GM18505 (cell line): ENCODE measurements at regions not wholly inside any gene's neighbourhood (a gene's known extent, or its start where the extent isn't known, plus 50 kb on each side); places are given as distances from the start of the nearest gene placed in this dataset.

Experiments used
- ATAC-seq: cut with Tn5 transposase; IDR thresholded peaks from one replicate; pipeline ENCODE4 v1.9.1; 2021; ENCODE audit not compliant: unreplicated experiment
- POLR2A ChIP-seq: IDR thresholded peaks from 4 replicates; pipeline ENCODE4 v1.6.1; 2011; ENCODE audit warnings: borderline replicate concordance; ENCODE audit not compliant: insufficient read depth, insufficient read length; ENCODE audit errors: extremely low read depth

DNA sequence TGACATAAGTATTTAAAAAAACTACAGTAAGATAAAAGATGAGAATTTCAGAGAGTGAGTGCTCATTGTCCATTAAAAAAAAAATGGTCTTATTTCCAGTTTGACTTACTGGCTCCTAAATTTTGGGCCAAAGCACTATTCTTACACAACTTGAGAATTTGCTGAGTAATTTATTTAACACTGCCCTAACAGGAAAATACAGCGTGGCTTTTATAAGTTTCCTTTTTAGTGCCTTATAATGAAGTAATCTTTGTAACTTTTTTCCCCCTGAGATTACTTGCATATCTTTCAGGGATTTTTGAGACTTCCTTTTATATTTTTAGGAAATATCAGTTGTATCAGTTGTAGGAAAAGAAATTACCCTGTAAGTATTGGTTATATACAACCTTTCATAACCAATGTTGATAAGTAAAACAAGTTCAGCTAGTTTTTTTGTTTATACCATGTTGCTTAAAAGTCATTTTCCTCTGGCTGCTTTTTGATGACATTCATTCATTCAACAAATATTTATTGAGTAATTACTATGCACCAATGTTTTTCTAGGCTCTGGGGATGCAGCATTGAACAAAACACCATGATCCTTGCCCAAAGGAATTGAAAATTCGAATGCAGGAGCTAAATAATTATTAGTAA lies 106.4 kb upstream of the SGK1 start:
- no peak for ATAC-seq
- no peak for TF ChIP-seq POLR2A

DNA sequence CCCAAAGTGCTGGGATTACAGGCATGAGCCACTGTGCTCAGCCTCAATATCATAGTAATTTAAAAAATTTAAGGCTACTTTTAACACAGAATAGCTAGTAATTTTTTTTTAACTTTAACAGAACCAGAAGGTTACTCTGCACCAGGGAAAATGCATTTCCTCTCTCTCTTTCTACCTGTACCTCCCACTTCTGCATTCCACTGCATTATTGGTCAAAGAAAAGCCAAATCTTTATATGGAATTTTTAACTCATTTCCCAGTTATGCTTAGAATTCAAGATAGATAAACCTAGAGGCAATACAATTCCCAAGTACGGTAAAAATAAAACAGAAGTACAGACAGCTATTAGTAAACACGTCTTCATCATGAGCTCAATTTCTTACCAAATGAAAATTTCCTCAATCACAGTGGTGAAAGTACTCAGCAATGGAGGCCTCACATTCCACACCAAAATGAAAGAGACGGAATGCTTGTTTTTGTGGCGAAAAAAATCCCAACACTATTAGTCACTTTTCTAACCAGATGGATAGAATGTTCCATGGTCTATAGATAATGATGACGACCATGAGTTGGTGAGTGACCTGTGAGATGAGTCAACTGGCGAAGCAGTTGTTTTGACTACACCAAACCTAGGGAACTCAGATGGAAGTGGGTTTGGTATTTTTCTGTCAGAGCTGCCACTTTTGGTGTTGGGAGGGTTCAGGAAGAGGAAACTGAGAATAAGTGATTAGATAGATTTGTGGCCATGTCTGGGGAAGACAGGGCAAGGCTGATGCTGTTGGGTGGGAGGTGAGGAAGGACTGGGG lies 104.7 kb upstream of the SGK1 start:
- TF ChIP-seq POLR2A, result no peak
- ATAC-seq, result no peak

DNA sequence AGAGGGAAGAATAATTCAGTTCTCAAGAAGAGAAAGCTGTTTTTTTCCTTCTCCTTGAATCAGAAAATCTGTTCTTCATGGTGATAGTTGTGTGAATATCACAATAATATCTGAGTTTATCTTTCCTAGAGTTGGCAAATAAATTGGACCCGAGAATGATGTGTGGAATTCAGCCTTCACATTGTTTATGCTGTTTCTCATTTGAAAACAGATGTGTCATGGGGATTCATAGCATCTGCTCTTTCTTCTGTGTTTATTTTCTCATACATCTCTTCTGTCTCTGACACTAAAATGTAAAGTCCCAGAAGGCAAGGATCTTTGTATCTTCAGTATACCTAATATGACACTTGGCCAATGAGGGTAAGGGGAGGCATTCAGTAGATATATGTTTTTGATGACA lies 103.6 kb upstream of the SGK1 start:
- ATAC-seq, result no peak
- TF ChIP-seq POLR2A, result no peak

DNA sequence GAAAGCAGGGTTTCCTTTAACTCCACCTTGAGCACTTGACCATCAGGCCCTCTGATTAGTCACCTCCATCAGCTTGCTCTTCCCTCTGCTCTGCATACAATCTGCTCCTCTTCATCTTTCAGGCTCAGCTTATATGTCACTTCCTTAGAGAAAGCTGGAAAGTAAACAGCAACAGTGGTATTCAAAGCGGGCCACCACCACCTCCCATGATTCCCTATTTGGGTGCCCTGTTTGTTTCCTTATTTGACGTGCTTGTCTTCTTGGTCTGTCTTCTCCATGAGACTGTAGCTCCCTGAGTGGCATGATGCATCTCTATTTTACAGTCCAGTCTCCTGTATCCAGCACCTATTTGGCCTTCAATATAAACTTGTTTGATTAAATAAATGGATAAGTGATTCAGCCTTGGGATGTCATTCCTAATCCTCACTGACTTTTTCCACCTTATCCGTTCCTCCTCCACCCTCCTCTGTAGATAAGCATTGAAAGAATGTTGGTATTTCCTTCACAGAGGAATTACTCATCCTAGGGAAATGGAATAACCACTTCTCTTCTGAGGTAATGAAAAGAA lies 102.8 kb upstream of the SGK1 start:
- no peak for TF ChIP-seq POLR2A

DNA sequence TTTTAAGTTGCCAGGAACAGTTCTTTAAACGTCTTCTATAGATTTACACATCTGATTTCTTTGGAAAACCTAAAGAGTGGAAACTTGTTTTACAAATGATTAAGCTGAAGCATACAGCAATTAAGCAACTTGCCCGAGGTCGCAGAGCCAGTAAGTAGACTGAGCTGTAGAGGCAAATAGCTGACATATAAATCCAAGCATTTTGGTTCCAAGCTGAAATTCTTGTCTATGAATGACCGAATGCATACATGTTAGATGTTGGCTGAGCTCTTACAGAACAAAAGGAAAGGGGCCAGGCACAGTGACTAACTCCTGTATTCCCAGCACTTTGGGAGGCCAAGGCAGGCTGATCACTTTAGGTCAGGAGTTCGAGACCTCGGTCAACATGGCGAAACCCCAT lies 101.8 kb upstream of the SGK1 start:
- no peak for TF ChIP-seq POLR2A
- no peak for ATAC-seq

More for the DNA sequence above, 102.8 kb upstream of the SGK1 start:
- ATAC-seq, result no peak

DNA sequence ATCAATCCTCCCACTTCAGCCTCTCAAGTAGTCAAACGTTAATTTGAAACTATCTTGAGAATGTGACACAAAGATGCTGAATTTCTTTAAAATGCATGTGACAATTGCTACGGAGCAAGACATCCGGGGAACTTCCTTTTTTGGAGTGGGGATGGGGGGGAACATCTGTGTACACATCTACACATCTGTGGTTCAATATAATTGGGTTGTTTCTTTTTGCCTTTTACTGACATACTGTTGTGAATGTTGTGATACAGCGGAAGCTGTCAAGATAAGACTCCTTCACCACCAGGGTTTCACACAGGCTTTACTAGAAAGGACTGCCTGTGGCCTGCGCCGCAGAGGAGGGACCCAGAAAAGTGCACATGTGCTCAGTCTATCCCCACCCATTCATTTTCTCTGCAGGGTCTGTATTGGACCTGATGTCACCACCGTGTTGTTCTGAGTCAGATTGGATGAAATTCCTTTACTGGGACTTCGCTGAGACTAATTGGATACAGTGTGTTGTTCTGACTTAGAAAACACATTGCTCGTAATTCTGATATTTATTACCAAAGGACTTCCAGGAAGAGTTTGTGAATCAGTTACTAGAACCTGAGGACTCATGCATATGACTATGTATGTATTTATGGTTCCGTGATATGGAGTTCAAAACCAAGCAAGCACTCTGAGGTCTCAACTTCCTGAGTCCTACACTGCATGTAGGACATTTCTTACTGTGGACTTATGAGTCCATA lies 98.7 kb upstream of the SGK1 start:
- no peak for TF ChIP-seq POLR2A
- no peak for ATAC-seq

DNA sequence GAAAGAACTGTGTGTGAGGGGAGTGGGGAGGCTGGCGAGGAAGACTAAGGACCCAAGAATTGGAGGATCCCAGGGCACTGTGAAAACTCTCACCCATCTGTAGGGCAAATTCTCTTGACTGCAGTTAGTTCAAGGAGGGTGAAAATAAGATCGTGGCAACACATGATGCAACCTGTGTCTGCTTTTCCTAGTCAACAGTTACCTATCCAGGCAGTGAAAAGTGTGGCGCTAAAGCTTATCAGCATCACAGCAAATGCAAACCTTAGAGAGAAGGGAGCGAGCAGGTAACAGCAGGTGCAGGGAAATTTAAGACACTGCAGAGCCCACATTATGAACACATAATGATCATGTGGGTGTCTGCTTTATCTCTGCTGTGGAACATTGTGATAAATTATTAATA lies 97.7 kb upstream of the SGK1 start:
- no peak for ATAC-seq
- no peak for TF ChIP-seq POLR2A

DNA sequence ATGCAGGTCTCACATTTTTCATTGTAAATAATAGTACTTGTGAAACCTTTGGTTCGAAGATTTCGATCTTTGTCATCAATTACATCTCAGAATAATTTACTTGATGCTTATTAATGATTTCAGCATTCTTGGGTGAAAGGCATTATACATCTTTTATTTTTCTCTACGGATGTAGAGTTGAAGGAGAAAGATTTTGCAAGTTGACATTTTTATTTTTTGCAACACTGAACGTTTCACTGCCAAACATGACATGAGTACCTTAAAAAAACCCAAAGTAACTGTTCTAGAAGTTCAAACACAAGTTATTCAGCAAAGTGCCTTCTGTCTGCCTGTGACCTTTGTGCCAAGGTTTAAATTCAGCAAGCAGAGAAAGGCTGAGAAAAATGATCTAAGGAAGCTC lies 97.3 kb upstream of the SGK1 start:
- no peak for ATAC-seq
- TF ChIP-seq POLR2A, result no peak

DNA sequence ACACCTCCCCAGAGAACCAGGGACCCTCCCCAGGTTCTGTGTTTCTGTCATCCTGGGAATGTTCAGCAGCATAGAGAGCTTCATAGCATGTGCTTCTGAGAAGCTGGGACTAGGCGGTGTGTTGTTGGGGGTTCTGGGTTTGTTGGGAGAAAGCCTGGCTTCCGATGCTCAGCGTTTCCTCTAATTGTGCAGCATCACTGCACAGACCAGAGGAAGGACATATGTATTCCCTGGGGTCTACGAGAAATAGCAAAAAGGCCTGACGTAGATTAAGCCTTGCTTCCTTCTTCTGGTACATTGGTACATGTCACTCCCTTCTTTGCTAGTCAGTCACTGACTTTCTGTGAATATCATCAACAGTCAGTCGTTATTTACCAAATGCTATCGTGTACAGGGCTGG lies 96.9 kb upstream of the SGK1 start:
- TF ChIP-seq POLR2A, result no peak
- ATAC-seq, result no peak

DNA sequence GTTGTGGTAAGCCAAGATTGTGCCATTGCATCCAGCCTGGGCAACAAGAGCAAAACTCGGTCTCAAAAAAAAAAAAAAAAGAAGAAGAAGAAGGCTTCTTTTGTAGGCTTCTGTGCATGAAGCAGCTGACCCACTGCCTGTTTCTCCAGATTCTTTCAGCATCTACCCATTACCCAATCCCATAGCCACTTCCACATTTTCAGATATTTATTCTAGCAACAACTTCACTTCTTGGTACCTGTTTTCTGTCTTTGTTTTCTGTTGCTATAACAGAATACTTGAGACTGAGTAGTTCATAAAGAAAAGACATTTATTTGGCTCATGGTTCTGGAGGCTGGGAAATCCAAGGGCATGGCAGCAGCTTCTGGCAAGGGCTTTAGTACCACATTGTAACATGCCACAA lies 95.3 kb upstream of the SGK1 start:
- TF ChIP-seq POLR2A, result no peak
- no peak for ATAC-seq

DNA sequence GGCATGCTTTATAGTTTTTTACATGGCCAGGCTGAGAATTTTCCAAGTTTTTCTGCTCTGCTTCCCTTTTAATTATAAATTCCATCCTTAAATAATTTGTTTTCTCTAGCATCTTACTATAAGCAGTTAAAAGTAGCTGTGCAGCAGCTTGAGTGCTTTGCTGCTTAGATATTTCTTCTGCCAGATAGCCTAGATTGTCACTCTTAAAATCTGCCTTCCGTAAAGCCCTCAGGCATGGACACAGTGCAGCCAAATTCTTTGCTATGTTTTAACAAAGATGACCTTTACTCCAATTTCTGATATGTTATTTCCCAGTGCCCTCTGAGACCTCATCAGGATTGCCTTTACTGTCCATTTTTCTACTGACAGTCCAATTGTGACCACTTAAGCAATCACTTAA lies 92.6 kb upstream of the SGK1 start:
- TF ChIP-seq POLR2A, result no peak
- no peak for ATAC-seq

DNA sequence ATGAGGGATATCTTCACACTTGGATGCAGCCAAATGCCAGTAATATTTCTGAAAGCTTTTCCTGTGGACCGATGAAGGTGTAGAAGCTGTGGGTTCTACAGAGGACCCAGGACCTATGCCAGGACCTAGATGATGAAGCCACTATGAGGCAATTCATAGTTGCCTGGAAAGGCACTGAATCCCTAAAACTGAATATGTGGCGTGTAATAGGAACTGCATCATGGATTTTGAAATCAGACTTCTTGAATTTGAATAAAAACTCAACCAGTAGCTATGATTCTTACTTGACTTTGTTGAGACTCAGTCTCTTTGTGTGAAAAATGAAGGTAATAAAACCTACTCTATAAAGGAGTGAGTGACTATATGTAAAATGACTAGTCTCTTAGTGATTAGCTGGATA lies 89.9 kb upstream of the SGK1 start:
- ATAC-seq, result no peak
- no peak for TF ChIP-seq POLR2A

DNA sequence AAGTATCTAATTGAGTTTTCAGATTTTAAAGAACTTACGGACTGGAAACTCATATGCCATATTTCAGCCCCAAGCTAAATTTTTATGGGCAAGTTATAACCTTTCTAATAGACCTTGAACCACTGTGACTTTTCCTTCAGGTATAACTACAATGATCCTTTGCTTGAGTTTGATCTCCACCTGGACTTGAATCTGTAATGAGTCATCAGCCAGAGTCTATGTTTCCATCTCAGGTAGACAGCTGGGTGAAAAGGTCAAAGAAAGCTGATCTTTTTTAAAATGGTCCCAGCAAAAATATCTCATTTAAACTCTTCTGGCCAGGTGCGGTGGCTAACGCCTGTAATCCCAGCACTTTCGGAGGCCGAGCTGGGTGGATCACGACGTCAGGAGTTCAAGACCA lies 88.4 kb upstream of the SGK1 start:
- no peak for TF ChIP-seq POLR2A
- no peak for ATAC-seq
